ENCODE measurements at regions not wholly inside any gene's neighbourhood (a gene's known extent, or its start where the extent isn't known, plus 50 kb on each side); places are given as distances from the start of the nearest gene placed in this dataset.

GRCh38 chr2:181243319-181243718 is 213.9 kb upstream of the ITGA4 start (continued):
- TF ChIP-seq NR2F2 (IDR thresholded peaks at IDR 0.05), result no peak
- TF ChIP-seq RXRA (IDR thresholded peaks at IDR 0.05), result no peak
- no peak for TF ChIP-seq JUND (IDR thresholded peaks at IDR 0.05)
- no peak for TF ChIP-seq MAX (IDR thresholded peaks at IDR 0.05)
- no peak for TF ChIP-seq RAD21 (IDR thresholded peaks at IDR 0.05)
- TF ChIP-seq EGR1 (IDR thresholded peaks at IDR 0.05; ENCODE audit: low read depth in 2 of 2), result no peak

- Histone ChIP-seq H3K4me3 (ENCODE audit: low read depth in 1 of 3, low read length in 3 of 3) (no peak overlapping the region), H3K36me3 (ENCODE audit: control insufficient read depth in 4 of 4, insufficient read depth in 3 of 4, low read depth in 1 of 4, low read length in 3 of 4) (no peaks in the 10 kb centered on the region), H3K27me3 (ENCODE audit: control insufficient read depth in 4 of 4, insufficient read depth in 4 of 4, low read length in 3 of 4) (no peaks in the 10 kb centered on the region), H3K9ac (ENCODE audit: low read depth in 1 of 2, low read length in 2 of 2) (no peak overlapping the region), H3K9me3 (ENCODE audit: control insufficient read depth in 4 of 4, low read length in 3 of 4) (no peaks in the 10 kb centered on the region), H3K4me1 (ENCODE audit: control insufficient read depth in 4 of 4, insufficient read depth in 4 of 4, low read length in 3 of 4) (peaks cover 2 to 7% (median 4%) of the 10 kb centered on the region in 4 donors), H3K27ac (ENCODE audit: low read depth in 1 of 2, low read length in 2 of 2) (no peak overlapping the region)
- 22% methylated on average over 1 of the region's 1 CpG for WGBS
- DNase-seq (ENCODE audit: low spot score), result no peak
- TF ChIP-seq HNF4G (IDR thresholded peaks at IDR 0.05), result no peak
- peak in 1 of 2 donors; percentile 21 for TF ChIP-seq RXRA (IDR thresholded peaks at IDR 0.05)
- peak; percentile 36 to 50 for TF ChIP-seq HNF4A (conservative IDR thresholded peaks at IDR 0.05)
- TF ChIP-seq JUND (IDR thresholded peaks at IDR 0.05), result no peak
- no peak for TF ChIP-seq SP1 (IDR thresholded peaks at IDR 0.05)
- TF ChIP-seq FOXA2 (IDR thresholded peaks at IDR 0.05), result no peak
Observed at GRCh38 chr2:181250691-181251090, 206.5 kb upstream of the ITGA4 start.

GRCh38 chr2:181252262-181253148 is 204.7 kb upstream of the ITGA4 start:
- H3K4me1 ChIP-seq (ENCODE audit: control insufficient read depth in 4 of 4, insufficient read depth in 4 of 4, low read length in 3 of 4), result peaks cover 2 to 7% (median 4%) of the 10 kb centered on the region in 4 donors
- no peaks in the 10 kb centered on the region for H3K9me3 ChIP-seq (ENCODE audit: control insufficient read depth in 4 of 4, low read length in 3 of 4)
- TF ChIP-seq JUND (IDR thresholded peaks at IDR 0.05) (no peak), RAD21 (IDR thresholded peaks at IDR 0.05) (no peak), FOXA2 (IDR thresholded peaks at IDR 0.05) (no peak), SP1 (IDR thresholded peaks at IDR 0.05) (no peak), NR2F2 (IDR thresholded peaks at IDR 0.05) (no peak), HNF4G (IDR thresholded peaks at IDR 0.05) (no peak), ZBTB33 (IDR thresholded peaks at IDR 0.05) (no peak), FOXA1 (IDR thresholded peaks at IDR 0.05) (no peak), REST (IDR thresholded peaks at IDR 0.05) (no peak), GABPA (IDR thresholded peaks at IDR 0.05 in 1 of 2, conservative IDR thresholded peaks at IDR 0.05 in 1 of 2) (no peak), RXRA (IDR thresholded peaks at IDR 0.05) (no peak), TAF1 (conservative IDR thresholded peaks at IDR 0.05) (no peak), HNF4A (conservative IDR thresholded peaks at IDR 0.05) (no peak), EGR1 (IDR thresholded peaks at IDR 0.05; ENCODE audit: low read depth in 2 of 2) (no peak), YY1 (IDR thresholded peaks at IDR 0.05) (no peak), MAX (IDR thresholded peaks at IDR 0.05) (no peak), CTCF (IDR thresholded peaks at IDR 0.05; ENCODE audit: low read depth, low read length, missing input control) (no peak)
- no peak overlapping the region for H3K27ac ChIP-seq (ENCODE audit: low read depth in 1 of 2, low read length in 2 of 2)
- no peak for DNase-seq (ENCODE audit: low spot score)
- no peak overlapping the region for H3K4me3 ChIP-seq (ENCODE audit: low read depth in 1 of 3, low read length in 3 of 3)
- no peak overlapping the region for H3K9ac ChIP-seq (ENCODE audit: low read depth in 1 of 2, low read length in 2 of 2)
- H3K27me3 ChIP-seq (ENCODE audit: control insufficient read depth in 4 of 4, insufficient read depth in 4 of 4, low read length in 3 of 4), result no peaks in the 10 kb centered on the region
- 64% methylated on average over 5 of the region's 5 CpGs for WGBS
- no peaks in the 10 kb centered on the region for H3K36me3 ChIP-seq (ENCODE audit: control insufficient read depth in 4 of 4, insufficient read depth in 3 of 4, low read depth in 1 of 4, low read length in 3 of 4)
